GM23338 (cell line): ENCODE measurements at regions not wholly inside any gene's neighbourhood (a gene's known extent, or its start where the extent isn't known, plus 50 kb on each side); places are given as distances from the start of the nearest gene placed in this dataset.

Source experiments
- CTCF ChIP-seq, 2 experiments: fragments of 200-600 bp in 1 of 2; sonication (generic) in 1 of 2; conservative IDR thresholded peaks; 2 replicates each; pipeline versions ENCODE4 v1.5.1 to v1.6.1; 2016 to 2017; ENCODE audit warnings: antibody characterized with exemption in 2 of 2, low read depth in 2 of 2, mild to moderate bottlenecking in 2 of 2, moderate library complexity in 1 of 2
- POLR2AphosphoS5 ChIP-seq: IDR thresholded peaks from 2 replicates; pipeline ENCODE4 v1.6.1; 2016; ENCODE audit warnings: antibody characterized with exemption, low read depth
- ZNF331 ChIP-seq: fragments of 250-450 bp; sonication (Bioruptor Pico); IDR thresholded peaks from 2 replicates; pipeline ENCODE4 v1.5.0; 2020; ENCODE audit warnings: low read depth, mild to moderate bottlenecking, moderate library complexity

DNA sequence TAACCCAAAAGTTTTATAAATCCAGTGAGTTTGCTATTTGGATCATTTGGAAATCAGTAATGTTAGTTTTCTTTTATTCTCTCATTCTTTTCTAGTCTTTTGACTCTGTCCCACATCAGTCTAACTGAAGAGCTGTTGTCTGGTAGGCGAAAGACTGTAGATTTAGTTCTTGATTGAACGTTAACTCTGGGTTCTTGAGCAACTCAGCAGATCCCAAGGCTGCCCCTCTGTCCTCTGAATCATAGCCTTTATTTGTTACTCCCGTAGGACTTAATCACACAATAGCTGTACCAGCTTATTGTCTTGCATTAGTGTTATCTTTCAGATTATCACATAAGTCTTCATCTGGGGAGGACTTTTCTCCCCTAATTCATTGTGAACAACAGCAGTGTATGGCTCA, 119.3 kb upstream of the TOM1L1 start:
- TF ChIP-seq ZNF331 (CRISPR knock-in tag) (no peak), CTCF (conservative IDR thresholded peaks at IDR 0.05; ENCODE audit: low read depth in 2 of 2) (no peak), POLR2AphosphoS5 (no peak)
